ENCODE measurements at regions not wholly inside any gene's neighbourhood (a gene's known extent, or its start where the extent isn't known, plus 50 kb on each side); places are given as distances from the start of the nearest gene placed in this dataset.
"Not testable (repeated sequence)": the region's sequence is repeated elsewhere in the genome, so short reads cannot be mapped to it uniquely, and the experiment has no call there.

DNA sequence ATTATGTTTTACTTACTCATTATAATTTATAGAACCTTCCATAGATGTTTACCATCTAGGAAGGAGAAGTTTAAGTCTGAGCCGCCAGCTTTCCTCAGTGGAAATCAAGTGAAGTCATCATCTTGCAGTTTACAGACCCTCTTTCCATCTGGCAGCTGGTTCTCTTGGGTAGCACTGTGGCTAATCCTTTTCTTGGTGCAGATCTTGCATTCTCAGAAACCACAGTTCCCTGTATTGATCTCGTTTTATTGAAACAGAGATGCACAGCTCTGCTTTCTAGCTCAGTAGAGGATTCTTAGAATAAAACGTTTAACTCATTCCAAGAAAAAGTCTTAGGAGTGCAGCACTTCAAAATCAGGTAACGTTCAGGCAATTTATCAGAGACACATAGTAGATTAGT, 1154.7 kb downstream of the FOXD4L5 start:
- 0% methylated on average over 3 of the region's 4 CpGs for WGBS (ENCODE audit: insufficient coverage, low coverage, missing lambda C conversion rate)

GRCh38 chr9:64128572-64128971, 1156.4 kb downstream of the FOXD4L5 start:
- H2AFZ ChIP-seq (ENCODE audit: low read depth, low read length) = peak overlapping the region; percentile 76
- WGBS (ENCODE audit: insufficient coverage, low coverage, missing lambda C conversion rate) = 0% methylated on average over 5 of the region's 6 CpGs
- no peaks in the 10 kb centered on the region for H3K9me3 ChIP-seq (replicated peaks; ENCODE audit: control insufficient read depth, insufficient read depth, low read depth, low read length)
- no peaks in the 10 kb centered on the region for H4K20me1 ChIP-seq (replicated peaks; ENCODE audit: control insufficient read depth, insufficient read depth, low read length)
- no peaks in the 10 kb centered on the region for H3K9me1 ChIP-seq (ENCODE audit: control insufficient read depth, insufficient read depth, low read length)
- POLR2A ChIA-PET = interaction anchor here (1.0 kb wide), 1 partner anchor 10 kb away, joined by 3 read pairs; no protein-coding TSS in a partner anchor
- H3K4me1 ChIP-seq (replicated peaks in 1 of 2; ENCODE audit: control insufficient read depth in 2 of 2, insufficient read depth in 2 of 2, low read length in 2 of 2) = no peaks in the 10 kb centered on the region
- no peak overlapping the region for H3K4me3 ChIP-seq
- in situ Hi-C loops (cut with MboI) (no loop called here), intact Hi-C loops (cut with micrococcal nuclease) (no loop called here)
- FAIRE-seq = no peak
- no peak overlapping the region for H3K4me2 ChIP-seq (ENCODE audit: insufficient read depth, low read length)
- no peaks in the 10 kb centered on the region for H3K27me3 ChIP-seq (ENCODE audit: control insufficient read depth in 2 of 2, insufficient read depth in 2 of 2, low read length in 2 of 2)
- no peaks in the 10 kb centered on the region for H3K36me3 ChIP-seq (ENCODE audit: control insufficient read depth, insufficient read depth, low read length)
- H3K27ac ChIP-seq (ENCODE audit: extremely low read depth, low read depth, low read length) = peak overlapping the region; percentile 36; the same call in 1 of the 3 replicates
- ATAC-seq = no peak
- DNase-seq (ENCODE audit: extremely low read depth in 1 of 4, low spot score in 3 of 4) = peak; percentile 44 to 85 (median 48)
- no peaks in the 10 kb centered on the region for H3K79me2 ChIP-seq (ENCODE audit: control insufficient read depth, insufficient read depth, low read length)
- CTCF ChIA-PET (ENCODE audit: low intra/inter-chr PET ratio) = no interaction called here
- BruUV-seq (replicated peaks) = no TSS peak
- H3K9ac ChIP-seq (ENCODE audit: insufficient read depth in 1 of 2, low read depth in 2 of 2, low read length in 2 of 2) = no peak overlapping the region
- TF ChIP-seq ARID1B (IDR thresholded peaks at IDR 0.05) = peak; percentile 45
- TF ChIP-seq, protein P1, sequence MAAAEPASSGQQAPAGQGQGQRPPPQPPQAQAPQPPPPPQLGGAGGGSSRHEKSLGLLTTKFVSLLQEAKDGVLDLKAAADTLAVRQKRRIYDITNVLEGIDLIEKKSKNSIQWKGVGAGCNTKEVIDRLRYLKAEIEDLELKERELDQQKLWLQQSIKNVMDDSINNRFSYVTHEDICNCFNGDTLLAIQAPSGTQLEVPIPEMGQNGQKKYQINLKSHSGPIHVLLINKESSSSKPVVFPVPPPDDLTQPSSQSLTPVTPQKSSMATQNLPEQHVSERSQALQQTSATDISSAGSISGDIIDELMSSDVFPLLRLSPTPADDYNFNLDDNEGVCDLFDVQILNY (CRISPR knock-in tag; IDR thresholded peaks at IDR 0.05) = no peak
- peak; percentile 37; the same call in 1 of the 2 replicates for TF ChIP-seq CBFA2T3 (IDR thresholded peaks at IDR 0.05)
- TF ChIP-seq, protein P2, sequence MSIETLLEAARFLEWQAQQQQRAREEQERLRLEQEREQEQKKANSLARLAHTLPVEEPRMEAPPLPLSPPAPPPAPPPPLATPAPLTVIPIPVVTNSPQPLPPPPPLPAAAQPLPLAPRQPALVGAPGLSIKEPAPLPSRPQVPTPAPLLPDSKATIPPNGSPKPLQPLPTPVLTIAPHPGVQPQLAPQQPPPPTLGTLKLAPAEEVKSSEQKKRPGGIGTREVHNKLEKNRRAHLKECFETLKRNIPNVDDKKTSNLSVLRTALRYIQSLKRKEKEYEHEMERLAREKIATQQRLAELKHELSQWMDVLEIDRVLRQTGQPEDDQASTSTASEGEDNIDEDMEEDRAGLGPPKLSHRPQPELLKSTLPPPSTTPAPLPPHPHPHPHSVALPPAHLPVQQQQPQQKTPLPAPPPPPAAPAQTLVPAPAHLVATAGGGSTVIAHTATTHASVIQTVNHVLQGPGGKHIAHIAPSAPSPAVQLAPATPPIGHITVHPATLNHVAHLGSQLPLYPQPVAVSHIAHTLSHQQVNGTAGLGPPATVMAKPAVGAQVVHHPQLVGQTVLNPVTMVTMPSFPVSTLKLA (conservative IDR thresholded peaks at IDR 0.05) = peak in 1 of 2 experiments; percentile 31; a peak in 1 of 4 replicates
- no peak for TF ChIP-seq ZNF780A (CRISPR knock-in tag; IDR thresholded peaks at IDR 0.05)
- no peak for TF ChIP-seq ZFX (CRISPR knock-in tag; IDR thresholded peaks at IDR 0.05)
- TF ChIP-seq, protein P3, sequence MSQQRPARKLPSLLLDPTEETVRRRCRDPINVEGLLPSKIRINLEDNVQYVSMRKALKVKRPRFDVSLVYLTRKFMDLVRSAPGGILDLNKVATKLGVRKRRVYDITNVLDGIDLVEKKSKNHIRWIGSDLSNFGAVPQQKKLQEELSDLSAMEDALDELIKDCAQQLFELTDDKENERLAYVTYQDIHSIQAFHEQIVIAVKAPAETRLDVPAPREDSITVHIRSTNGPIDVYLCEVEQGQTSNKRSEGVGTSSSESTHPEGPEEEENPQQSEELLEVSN (IDR thresholded peaks at IDR 0.05; ENCODE audit: borderline replicate concordance in 1 of 2, extremely low read depth in 1 of 2, insufficient read depth in 1 of 2, insufficient read length in 1 of 2, low read depth in 1 of 2, low read length in 1 of 2, poor library complexity in 1 of 2, severe bottlenecking in 1 of 2) = peak in 1 of 2 experiments; percentile 55

More for the DNA sequence above, 1154.7 kb downstream of the FOXD4L5 start:
- H2AFZ ChIP-seq (ENCODE audit: low read depth, low read length); H3K36me3 ChIP-seq (ENCODE audit: control insufficient read depth, insufficient read depth, low read length); POLR2A ChIA-PET; H3K9ac ChIP-seq (ENCODE audit: insufficient read depth in 1 of 2, low read depth in 2 of 2, low read length in 2 of 2); H3K27me3 ChIP-seq (ENCODE audit: control insufficient read depth in 2 of 2, insufficient read depth in 2 of 2, low read length in 2 of 2); in situ Hi-C loops (cut with MboI); ATAC-seq; H3K9me1 ChIP-seq (ENCODE audit: control insufficient read depth, insufficient read depth, low read length); H3K4me2 ChIP-seq (ENCODE audit: insufficient read depth, low read length); BruUV-seq (replicated peaks); H3K4me1 ChIP-seq (replicated peaks in 1 of 2; ENCODE audit: control insufficient read depth in 2 of 2, insufficient read depth in 2 of 2, low read length in 2 of 2); H4K20me1 ChIP-seq (replicated peaks; ENCODE audit: control insufficient read depth, insufficient read depth, low read length); H3K9me3 ChIP-seq (replicated peaks; ENCODE audit: control insufficient read depth, insufficient read depth, low read depth, low read length); H3K79me2 ChIP-seq (ENCODE audit: control insufficient read depth, insufficient read depth, low read length); intact Hi-C loops (cut with micrococcal nuclease); CTCF ChIA-PET (ENCODE audit: low intra/inter-chr PET ratio); FAIRE-seq; H3K4me3 ChIP-seq; H3K27ac ChIP-seq (ENCODE audit: extremely low read depth, low read depth, low read length): not testable (repeated sequence)
- peak in 1 of 4 experiments; percentile 20 for DNase-seq (ENCODE audit: extremely low read depth in 1 of 4, low spot score in 3 of 4)
- TF ChIP-seq ARID1B (IDR thresholded peaks at IDR 0.05) (peak; percentile 26; the same call in 1 of the 2 replicates), CC2D1A (IDR thresholded peaks at IDR 0.05) (peak; percentile 99; the same call in 1 of the 2 replicates)
- TF ChIP-seq, protein P4, sequence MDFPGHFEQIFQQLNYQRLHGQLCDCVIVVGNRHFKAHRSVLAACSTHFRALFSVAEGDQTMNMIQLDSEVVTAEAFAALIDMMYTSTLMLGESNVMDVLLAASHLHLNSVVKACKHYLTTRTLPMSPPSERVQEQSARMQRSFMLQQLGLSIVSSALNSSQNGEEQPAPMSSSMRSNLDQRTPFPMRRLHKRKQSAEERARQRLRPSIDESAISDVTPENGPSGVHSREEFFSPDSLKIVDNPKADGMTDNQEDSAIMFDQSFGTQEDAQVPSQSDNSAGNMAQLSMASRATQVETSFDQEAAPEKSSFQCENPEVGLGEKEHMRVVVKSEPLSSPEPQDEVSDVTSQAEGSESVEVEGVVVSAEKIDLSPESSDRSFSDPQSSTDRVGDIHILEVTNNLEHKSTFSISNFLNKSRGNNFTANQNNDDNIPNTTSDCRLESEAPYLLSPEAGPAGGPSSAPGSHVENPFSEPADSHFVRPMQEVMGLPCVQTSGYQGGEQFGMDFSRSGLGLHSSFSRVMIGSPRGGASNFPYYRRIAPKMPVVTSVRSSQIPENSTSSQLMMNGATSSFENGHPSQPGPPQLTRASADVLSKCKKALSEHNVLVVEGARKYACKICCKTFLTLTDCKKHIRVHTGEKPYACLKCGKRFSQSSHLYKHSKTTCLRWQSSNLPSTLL (IDR thresholded peaks at IDR 0.05) = peak; percentile 95

Data from K562 (cell line).